NCI-H1694 (cell line): ENCODE measurements at regions not wholly inside any gene's neighbourhood (a gene's known extent, or its start where the extent isn't known, plus 50 kb on each side); places are given as distances from the start of the nearest gene placed in this dataset.
"Not testable (repeated sequence)": the region's sequence is repeated elsewhere in the genome, so short reads cannot be mapped to it uniquely, and the experiment has no call there.

Source experiments
- DNase-seq: peaks from one replicate; lab custom pipeline; 2025; lab: John Stamatoyannopoulos, UW

DNA sequence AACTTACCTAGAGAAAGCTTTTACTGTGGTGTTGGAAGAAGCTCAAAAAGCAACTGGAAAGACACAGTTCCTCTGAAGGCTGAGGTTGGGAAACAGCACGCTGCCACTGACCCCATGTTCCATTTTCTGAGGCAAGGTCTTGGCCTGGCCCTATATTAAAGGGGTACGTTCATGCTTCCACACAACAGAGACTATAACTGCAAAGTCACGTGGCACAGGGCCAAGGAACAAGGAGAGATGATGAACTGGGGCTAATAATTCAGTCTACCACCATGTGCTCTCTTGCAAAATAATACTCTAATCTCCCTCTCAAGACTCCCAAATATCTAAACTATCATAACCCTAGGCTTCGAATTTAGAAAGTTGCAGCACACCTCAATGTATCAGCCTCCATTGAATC lies 381.6 kb downstream of the DSEL start:
- DNase-seq, result no peak

DNA sequence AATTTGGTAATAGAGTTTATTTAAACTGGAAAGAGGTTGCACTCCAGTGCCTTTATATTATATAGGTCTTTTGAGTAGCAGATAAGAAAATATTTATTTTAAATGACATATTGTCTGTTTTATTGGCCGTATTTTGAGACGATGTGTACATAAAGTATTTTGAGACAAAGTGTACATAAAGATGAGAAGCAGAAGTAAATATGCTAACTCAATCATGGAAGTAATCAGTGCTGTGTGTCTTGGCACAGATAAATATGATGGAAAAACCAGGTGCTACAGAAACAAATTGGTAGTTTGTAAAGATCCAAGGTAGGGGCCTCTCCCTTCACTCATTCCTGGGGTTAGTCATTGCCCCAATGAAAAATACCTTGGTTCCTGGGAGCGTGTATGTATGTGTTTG lies 382.9 kb downstream of the DSEL start:
- no peak for DNase-seq

DNA sequence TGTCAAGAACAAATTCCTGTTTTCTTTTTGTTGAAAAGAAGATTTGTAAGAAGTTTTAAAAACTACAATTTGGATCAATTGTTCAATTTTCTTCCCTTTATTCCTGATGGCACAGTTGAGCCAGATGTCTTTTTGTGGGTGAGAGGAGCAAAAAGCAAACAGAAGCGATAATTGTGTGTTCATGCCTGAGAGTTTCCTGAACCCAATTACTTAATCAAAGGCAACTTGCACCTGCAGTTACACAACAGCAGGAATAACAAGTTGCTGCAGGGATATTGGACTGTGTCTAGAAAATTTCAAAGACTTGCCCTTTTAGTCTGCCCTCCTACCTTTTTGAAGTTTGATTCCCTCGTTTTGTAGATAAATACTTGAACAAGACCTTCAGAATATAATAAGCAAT lies 383.6 kb downstream of the DSEL start:
- DNase-seq, result peak; percentile 9

DNA sequence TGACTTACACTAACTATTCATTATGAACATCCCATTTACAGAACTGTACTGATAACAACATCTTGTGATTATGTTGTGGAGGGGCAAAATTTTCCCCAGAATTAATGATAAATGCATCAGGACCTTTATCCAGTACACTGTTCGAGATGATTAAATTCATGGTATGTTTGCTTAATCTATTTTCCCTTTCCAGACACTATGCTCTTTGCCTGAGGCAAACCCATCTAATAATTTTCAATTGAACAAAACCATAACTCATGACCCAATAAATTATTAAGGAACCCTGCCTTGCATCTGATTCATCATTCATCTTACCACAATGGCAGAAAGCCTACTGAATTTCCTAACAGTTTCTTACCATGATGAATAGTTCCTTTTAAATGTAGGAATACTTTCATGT lies 385.0 kb downstream of the DSEL start:
- no peak for DNase-seq

DNA sequence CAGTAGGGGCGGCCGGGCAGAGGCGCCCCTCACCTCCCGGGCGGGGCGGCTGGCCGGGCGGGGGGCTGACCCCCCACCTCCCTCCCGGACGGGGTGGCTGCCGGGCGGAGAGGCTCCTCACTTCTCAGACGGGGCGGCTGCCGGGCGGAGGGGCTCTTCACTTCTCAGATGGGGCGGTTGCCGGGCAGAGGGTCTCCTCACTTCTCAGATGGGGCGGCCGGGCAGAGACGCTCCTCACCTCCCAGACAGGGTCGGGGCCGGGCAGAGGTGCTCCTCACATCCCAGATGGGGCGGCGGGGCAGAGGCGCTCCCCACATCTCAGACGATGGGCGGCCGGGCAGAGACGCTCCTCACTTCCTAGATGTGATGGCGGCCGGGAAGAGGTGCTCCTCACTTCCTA lies 389.8 kb downstream of the DSEL start:
- DNase-seq, result not testable (repeated sequence)

DNA sequence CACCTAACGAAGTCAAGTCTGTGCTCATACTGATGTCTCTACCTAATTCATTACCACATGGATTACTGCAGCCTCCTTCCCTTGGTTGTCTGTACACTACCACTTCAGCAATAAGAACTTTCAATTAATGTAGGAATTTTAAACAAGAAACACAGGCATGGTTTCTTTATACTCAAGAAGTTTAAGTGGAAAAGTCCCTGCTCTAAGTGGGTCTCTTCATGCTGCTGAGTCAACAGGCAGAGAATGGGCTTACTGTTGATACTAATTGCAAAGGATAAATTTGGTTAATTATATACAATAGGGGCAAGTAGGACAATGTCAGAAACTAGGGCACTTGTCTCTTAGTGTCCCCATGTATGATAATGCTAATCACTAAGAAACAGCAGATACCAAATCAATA lies 392.6 kb downstream of the DSEL start:
- DNase-seq, result no peak

DNA sequence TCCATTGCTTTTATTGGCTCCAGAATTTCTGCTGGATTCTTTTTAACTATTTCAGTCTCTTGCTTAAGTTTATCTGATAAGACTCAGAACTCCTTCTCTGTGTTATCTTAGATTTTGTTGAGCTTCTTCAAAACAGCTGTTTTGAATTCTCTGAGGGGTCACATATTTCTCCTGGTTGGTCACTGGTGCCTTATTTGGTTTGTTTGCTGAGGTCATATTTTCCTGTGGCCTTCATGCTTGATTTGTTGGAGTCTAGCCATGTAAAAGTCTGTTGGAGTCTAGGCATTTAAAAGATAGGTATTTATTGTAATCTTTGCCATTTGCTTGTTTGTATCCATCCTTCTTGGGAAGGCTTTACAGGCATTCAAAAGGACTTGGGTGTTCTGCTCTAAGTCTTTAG lies 398.7 kb downstream of the DSEL start:
- no peak for DNase-seq

DNA sequence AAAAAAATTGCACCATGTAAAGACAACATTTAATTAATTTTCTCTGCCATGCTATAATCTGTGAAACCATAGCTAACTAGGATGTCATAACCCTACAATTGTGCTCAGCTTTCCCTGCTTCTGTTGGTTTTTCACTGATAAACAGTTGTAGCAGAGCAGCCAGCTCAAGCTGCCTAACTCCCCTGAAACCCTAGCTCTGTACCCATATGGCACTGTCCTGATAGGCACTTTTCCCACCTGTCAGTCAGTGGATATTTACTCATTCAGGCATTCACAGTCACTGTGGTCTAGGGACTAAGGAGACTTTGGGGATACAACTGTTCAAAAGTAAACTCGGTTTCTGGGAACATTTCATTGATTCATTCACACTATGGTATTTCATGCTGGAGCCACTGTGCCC lies 407.0 kb downstream of the DSEL start:
- DNase-seq, result peak; percentile 56

DNA sequence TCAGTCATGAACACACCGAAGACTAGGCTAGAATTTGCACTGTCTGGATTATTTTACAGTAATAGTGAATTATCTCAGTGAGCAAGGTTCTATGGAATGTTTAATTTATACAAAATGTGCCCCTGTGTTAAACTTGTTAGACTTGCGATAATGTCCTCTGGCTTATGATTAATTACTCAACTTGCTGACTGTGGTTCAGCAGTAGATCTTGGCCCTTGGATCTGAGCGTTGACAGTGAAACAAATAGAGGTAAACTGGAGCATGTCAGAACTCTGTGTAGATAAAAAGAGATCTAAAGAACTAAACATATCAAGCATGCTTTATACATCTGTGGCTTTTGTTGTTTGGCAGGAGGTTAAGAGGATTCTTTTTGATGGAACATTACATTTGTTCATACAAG lies 407.6 kb downstream of the DSEL start:
- no peak for DNase-seq

DNA sequence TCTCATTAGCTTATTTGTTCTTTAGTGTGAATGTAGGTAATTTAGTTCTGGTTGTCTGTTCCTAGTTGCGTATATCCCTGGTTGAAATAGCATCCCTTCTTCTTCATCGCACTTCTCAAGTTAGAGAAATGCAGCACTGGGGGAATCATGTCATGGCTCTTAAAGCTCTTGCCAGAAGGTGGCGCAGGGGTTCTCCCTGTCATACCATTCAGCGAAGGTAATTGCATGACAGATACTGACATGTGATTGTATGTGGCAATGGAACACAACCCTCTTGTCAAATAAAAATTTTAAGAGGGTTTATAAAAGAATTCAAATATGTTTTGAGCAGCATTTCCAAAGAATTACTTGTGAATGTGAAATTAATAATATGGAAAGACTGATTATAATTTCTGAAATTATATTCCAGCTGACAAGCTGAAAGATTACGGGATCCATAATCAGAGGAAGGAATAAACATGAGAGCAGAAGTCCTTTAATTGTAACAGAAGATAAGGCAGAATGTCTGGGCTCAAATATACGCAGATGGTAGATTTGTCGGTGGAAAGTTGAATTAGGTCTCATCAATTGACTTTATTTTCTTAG lies 411.7 kb downstream of the DSEL start:
- DNase-seq, result peak; percentile 62

DNA sequence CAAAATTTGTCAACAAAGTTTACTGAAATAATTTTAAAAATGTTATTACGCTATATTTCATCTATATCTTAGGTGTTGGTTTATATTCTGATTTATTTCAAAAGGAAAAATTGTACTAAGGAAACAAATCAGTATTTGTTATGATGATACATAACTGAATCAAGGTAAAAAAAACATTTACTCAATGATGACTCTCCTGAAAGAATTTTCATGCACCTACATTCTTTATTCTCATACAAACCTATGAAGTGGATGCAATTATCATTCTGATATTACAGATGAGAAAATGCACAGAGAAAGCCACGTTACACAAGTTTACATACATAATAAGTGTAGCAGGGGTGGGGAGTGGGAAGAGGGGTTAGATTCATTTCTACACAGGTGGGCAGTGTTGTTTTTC lies 422.4 kb downstream of the DSEL start:
- DNase-seq, result no peak

DNA sequence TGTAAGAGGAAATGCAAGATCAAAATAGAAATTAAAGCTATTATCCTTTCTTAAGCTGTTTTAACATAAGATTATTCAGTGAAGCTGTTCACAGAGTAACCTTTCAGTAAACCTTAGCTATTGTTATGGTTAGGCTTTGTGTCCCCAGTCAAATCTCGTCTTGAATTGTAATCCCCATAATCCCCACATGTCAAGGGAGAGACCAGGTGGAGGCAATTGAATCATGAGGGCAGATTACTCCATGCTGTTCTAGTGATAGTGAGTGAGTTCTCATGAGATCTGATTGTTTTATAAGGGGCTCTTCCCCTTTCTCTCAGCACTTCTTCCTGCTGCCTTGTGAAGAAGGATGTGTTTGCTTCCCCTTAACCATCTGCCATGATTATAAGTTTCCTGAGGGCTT lies 424.4 kb downstream of the DSEL start:
- no peak for DNase-seq

DNA sequence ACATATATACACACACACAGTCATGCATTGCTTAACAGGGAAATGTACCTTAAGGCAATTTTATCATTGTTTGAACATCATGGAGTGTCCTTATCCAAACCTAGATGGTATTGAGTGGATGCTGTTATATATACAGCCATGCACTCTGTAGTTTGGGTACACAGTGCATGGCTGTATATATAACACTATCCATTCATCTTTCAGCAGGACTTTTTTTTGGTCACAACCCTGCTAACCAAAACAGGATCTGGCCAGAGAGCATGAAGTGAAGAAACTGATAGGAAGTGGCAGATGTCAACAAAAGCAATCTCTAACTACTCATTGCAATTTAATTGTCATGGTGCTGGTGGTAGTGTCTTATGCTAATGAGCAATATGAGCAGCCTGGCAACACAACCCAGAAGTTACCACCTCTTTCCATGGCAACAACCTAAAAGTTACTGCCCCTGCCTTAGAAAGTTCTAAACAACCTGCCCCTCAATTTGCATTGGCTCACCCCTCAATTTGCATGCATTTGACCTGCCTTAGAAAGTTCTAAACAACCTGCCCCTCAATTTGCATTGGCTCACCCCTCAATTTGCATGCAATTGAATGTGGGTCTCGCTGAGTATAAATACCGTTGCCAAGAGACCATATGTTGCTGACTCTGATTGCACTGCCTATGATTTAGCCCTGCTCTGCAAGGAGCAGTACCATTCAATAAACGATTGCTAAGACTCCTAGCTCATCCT lies 434.9 kb downstream of the DSEL start:
- no peak for DNase-seq

DNA sequence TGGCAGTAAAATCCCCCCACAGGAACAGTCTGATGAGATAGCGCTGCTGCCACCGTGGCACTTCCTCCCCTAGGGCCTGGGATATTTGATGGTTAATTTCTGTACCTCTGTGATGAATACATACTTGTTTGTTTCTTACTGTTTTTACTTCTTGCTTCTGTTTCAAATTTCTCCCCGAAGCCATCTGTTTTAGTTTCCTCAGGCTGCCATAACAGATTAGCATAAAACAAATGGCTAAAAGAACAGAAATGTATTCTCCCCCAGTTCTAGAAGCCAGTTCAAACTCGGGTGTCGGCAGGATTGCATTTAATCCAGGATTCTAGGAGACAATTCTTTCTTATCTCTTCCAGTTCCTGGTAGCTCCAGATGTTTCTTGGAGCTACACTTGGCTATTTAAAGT lies 435.9 kb downstream of the DSEL start:
- no peak for DNase-seq

DNA sequence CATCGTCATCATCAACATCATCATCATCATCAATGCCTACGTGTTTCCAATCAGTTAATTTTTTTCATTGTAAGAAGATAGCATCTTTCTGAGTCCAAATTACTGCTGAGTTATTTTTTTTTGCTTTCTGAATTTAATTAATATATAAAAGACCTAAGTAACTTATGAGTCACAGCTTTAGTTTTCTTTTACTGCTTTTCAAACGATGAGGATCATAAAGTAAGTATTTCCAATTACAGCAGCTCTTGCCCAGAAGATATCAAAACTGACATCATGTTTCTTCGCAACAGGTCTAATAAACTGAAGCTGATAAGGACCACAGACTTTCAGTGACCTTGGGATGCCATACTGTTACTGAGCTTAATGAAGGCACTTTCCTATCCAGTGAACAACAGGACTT lies 442.2 kb downstream of the DSEL start:
- no peak for DNase-seq

DNA sequence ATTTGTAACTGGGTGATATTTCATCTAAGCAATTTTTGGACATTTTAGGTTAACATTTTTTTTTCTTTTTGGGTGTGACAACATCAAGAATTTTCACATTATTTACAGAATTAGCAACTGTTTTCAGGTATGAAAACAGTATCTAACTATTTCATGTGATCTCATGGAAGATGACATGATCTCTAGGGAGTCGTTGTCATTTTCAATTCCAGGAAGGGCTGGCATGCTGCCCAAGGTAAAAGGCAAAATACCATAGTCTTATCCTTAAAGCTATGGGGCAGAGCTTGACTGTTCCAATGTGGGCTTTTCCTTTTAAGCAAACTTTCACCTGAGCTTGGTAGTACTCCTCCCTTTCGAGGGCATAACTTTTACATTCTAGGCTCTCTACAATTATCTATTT lies 443.7 kb downstream of the DSEL start:
- no peak for DNase-seq

DNA sequence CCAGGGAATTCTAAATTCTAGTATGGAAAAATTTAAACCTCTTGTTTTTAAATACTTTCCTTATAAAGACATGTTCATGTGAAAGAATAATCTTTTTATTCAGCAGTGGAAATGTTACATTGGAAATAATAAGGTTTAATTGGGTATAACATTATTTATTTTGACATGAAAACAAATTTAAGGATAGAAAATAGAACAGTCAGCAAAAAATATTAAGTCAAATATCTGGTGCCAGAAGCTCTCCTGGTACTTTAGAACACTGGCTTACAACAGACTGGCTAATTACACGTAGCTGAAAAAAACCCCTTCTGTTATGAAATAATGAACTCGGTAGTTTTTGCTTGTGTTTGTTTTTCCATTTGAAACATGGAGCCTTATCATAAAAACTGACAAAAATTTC lies 447.9 kb downstream of the DSEL start:
- DNase-seq, result peak; percentile 33

DNA sequence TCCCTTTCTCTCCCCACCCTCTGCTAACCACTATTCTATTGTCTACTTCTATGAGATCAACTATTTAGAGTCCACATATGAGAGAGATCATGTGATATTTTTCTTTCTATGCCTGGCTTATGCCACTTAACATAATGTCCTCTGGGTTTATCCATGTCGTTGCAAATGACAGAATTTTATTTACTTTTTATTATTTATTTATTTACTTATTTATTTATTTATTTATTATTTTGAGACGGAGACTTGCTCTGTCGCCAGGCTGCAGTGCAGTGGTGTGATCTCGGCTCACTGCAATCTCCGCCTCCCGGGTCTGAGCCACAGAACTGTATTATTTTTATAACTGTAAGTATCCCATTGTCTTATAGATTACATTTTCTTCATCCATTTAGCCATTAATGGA lies 443.4 kb upstream of the CDH19 start:
- no peak for DNase-seq

DNA sequence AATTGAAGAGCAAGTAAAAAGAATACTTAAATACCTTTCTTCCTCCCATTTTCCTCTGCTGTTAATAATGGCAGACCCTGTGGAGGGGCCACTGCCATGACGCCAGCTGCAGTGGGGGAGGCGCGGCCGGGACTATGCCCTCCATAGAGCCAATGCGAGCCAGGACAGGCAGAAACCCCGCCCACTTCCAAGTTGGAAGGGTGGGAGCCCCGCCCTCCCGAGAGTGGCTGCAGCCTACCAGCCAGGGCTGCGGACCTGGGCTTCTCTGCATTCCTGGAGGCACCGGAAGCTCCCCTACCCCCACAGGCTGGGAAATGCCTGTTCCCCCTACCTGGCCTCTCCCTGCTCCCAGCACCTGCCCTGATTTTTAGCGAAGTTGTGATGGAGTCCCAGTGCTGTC lies 439.4 kb upstream of the CDH19 start:
- no peak for DNase-seq

DNA sequence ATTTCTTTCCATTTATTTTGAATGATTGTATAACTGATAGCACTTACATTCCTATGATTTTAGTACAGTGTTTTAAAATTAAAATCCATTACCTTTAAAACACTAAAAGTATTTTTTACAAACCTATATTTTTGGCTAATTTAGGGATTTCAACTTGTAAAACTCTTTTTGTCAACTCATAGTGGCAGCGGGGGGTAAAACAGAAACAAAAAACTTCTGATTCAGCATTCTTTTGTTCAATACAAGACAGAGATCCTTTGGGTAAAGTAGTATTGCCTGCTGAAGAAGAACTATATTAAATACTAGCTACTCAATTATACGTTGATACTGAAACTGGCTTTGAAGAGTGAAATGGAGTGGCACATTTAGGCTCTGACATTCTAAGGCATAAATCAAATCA lies 437.4 kb upstream of the CDH19 start:
- no peak for DNase-seq

DNA sequence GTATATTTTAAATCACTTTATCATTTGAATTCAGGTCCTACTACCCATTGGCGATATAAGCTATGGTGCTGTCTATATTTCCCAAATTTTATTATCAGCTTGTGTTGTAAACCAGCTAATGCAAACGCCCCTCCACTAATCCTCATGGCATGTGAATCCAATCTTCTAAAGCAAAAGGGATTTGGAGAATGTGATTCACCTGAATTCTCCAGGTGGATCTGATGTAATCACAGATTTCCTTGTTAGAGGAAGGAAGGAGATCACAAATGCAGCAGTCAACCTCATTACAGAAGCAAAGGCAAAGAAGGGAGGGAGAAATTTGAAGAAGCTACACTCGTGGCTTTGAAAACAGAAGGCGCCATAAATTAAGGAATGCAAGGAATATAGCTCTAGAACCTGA lies 431.1 kb upstream of the CDH19 start:
- DNase-seq, result no peak

DNA sequence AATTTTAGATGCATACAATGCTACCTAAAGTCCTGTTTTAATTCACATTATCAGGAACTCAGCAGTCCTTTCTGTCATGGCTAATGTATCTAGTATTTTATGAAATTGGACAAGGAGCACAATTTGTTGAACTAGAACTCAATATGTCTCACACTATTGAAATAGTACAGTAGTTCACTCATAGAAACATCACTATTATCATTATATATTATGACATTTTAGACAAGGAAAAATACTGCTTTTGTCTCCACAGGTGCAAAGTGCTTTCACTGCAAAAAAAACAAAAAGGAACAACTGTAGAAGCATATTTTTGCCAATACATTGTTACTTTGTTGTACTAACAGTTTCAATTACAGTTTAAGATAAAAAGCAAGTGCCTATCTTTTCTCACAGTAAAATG lies 419.2 kb upstream of the CDH19 start:
- DNase-seq, result no peak

DNA sequence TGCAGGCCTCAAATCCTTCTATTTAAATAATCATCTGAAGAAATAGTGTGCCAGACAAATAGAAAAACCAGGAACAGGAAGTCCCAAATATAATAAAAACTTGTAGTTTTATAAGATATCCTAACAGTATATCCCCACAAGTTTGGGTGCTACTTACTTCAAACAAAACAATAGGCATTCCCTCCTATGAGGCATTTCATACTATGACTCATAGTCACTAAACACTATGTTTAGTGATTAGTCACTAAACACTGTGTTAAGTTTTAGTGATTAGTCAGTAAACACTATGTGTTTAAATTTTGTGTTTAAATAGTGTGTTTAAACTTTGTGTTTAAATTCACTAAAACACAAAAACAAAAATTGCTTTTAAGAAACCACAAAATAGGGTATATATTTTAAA lies 407.0 kb upstream of the CDH19 start:
- no peak for DNase-seq

DNA sequence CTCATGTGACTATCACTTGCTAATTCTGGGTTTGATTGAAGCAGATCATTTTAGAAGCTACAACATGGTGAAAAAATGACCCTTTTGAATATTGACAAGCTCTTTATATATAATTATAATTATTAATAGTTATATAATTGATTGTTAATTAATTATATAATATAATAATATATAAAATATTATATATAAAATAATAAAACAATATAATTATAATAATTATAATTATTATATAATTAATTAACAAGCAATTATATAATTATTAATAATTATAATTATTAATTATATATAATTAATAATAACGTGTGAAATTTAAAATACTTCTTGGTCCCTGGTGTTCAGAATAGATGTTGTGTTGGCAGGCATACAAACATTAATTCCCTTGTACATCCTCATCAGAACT lies 404.1 kb upstream of the CDH19 start:
- no peak for DNase-seq
